HEK293 (cell line): ENCODE measurements at regions not wholly inside any gene's neighbourhood (a gene's known extent, or its start where the extent isn't known, plus 50 kb on each side); places are given as distances from the start of the nearest gene placed in this dataset.

Experiments used
- CTCF ChIA-PET: fragments of 350-600 bp; formaldehyde crosslinking; extraction: SDS; loops from one replicate; lab custom pipeline; 2021; ENCODE audit warnings: antibody characterized with exemption; lab: Yijun Ruan, JAX
- POLR2A ChIA-PET: fragments of 300-600 bp; formaldehyde crosslinking; extraction: SDS; loops from one replicate; lab custom pipeline; 2020; ENCODE audit warnings: antibody characterized with exemption, inconsistent platforms; lab: Yijun Ruan, JAX
- H3K27ac ChIP-seq: fragments of 200-500 bp; sonication (Bioruptor generic); 2 replicates; pipeline ENCODE4 v1.5.1; 2014; ENCODE audit warnings: low read depth, low read length, control low read depth, inconsistent platforms; ENCODE audit errors: extremely low read depth
- H3K36me3 ChIP-seq, 2 experiments: fragments of 200-500 bp in 1 of 2; sonication (Bioruptor generic) in 1 of 2; 1 replicate in 1 of 2; 2 replicates in 1 of 2; pipeline ENCODE4 v1.5.1; 2014 to 2017; ENCODE audit warnings: inconsistent platforms in 2 of 2, low read length in 2 of 2; ENCODE audit not compliant: control insufficient read depth in 2 of 2, insufficient read depth in 1 of 2
- H3K4me1 ChIP-seq: fragments of 200-500 bp; sonication (Bioruptor generic); 2 replicates; pipeline ENCODE4 v1.5.1; 2014; ENCODE audit warnings: mild to moderate bottlenecking, low read length, inconsistent platforms; ENCODE audit not compliant: control insufficient read depth, insufficient read depth
- H3K4me3 ChIP-seq: 2 replicates; pipeline ENCODE4 v1.5.1; 2011; ENCODE audit warnings: low read depth, mild to moderate bottlenecking, control low read depth, low read length, moderate library complexity
- H3K9me3 ChIP-seq: fragments of 200-500 bp; sonication (Bioruptor generic); 2 replicates; pipeline ENCODE4 v1.5.1; 2014; ENCODE audit warnings: low read depth, low read length, inconsistent platforms; ENCODE audit not compliant: control insufficient read depth, insufficient read depth
- OSR2 ChIP-seq: fragments of 450-650 bp; formaldehyde crosslinking; IDR thresholded peaks from 2 replicates; pipeline ENCODE4 v1.5.1; 2016; ENCODE audit warnings: missing biosample characterization, missing genetic modification characterization
- TCF7L2 ChIP-seq: IDR thresholded peaks from 2 replicates; pipeline ENCODE4 v1.6.1; 2011; ENCODE audit warnings: low read depth, mild to moderate bottlenecking, inconsistent platforms, low read length, moderate library complexity, borderline replicate concordance
- ZEB2 ChIP-seq: fragments of 450-650 bp; formaldehyde crosslinking; IDR thresholded peaks from 2 replicates; pipeline ENCODE4 v1.5.1; 2016; ENCODE audit warnings: missing biosample characterization, missing genetic modification characterization
- ZFP69B ChIP-seq: fragments of 450-650 bp; formaldehyde crosslinking; IDR thresholded peaks from 2 replicates; pipeline ENCODE4 v1.5.1; 2016; ENCODE audit warnings: missing biosample characterization, missing genetic modification characterization
- ZIC2 ChIP-seq: fragments of 450-650 bp; formaldehyde crosslinking; IDR thresholded peaks from 2 replicates; pipeline ENCODE4 v1.5.1; 2016; ENCODE audit warnings: missing biosample characterization, missing genetic modification characterization
- ZNF132 ChIP-seq: fragments of 450-650 bp; formaldehyde crosslinking; IDR thresholded peaks from 2 replicates; pipeline ENCODE4 v1.5.1; 2017; ENCODE audit warnings: missing biosample characterization, missing genetic modification characterization, borderline replicate concordance
- ZNF155 ChIP-seq: fragments of 450-650 bp; formaldehyde crosslinking; IDR thresholded peaks from 2 replicates; pipeline ENCODE4 v1.5.1; 2016; ENCODE audit warnings: missing biosample characterization, missing genetic modification characterization
- ZNF157 ChIP-seq: fragments of 450-650 bp; formaldehyde crosslinking; IDR thresholded peaks from 2 replicates; pipeline ENCODE4 v1.5.1; 2016; ENCODE audit warnings: missing biosample characterization, missing genetic modification characterization
- ZNF223 ChIP-seq: fragments of 450-650 bp; formaldehyde crosslinking; IDR thresholded peaks from 2 replicates; pipeline ENCODE4 v1.5.1; 2016; ENCODE audit warnings: missing biosample characterization, missing genetic modification characterization
- ZNF23 ChIP-seq: fragments of 450-650 bp; formaldehyde crosslinking; IDR thresholded peaks from 2 replicates; pipeline ENCODE4 v1.5.1; 2016; ENCODE audit warnings: missing biosample characterization, missing genetic modification characterization, borderline replicate concordance
- ZNF302 ChIP-seq: fragments of 450-650 bp; formaldehyde crosslinking; IDR thresholded peaks from 2 replicates; pipeline ENCODE4 v1.5.1; 2016; ENCODE audit warnings: missing biosample characterization, missing genetic modification characterization, low read depth
- ZNF398 ChIP-seq: fragments of 450-650 bp; formaldehyde crosslinking; IDR thresholded peaks from 2 replicates; pipeline ENCODE4 v1.5.1; 2017; ENCODE audit warnings: missing biosample characterization, missing genetic modification characterization
- ZNF423 ChIP-seq: fragments of 450-650 bp; formaldehyde crosslinking; IDR thresholded peaks from 2 replicates; pipeline ENCODE4 v1.5.1; 2016; ENCODE audit warnings: missing biosample characterization, missing genetic modification characterization
- ZNF510 ChIP-seq: fragments of 450-650 bp; formaldehyde crosslinking; IDR thresholded peaks from 2 replicates; pipeline ENCODE4 v1.5.1; 2018; ENCODE audit warnings: mild to moderate bottlenecking, missing genetic modification characterization, missing biosample characterization; ENCODE audit not compliant: insufficient replicate concordance
- ZNF544 ChIP-seq: fragments of 450-650 bp; formaldehyde crosslinking; IDR thresholded peaks from 2 replicates; pipeline ENCODE4 v1.5.0; 2017; ENCODE audit warnings: missing biosample characterization, missing genetic modification characterization
- ZNF580 ChIP-seq: fragments of 450-650 bp; formaldehyde crosslinking; IDR thresholded peaks from 2 replicates; pipeline ENCODE4 v1.5.1; 2016; ENCODE audit warnings: missing biosample characterization, missing genetic modification characterization
- ZNF623 ChIP-seq: fragments of 450-650 bp; formaldehyde crosslinking; IDR thresholded peaks from 2 replicates; pipeline ENCODE4 v1.5.1; 2016; ENCODE audit warnings: missing biosample characterization, missing genetic modification characterization
- ZSCAN23 ChIP-seq: fragments of 450-650 bp; formaldehyde crosslinking; IDR thresholded peaks from 2 replicates; pipeline ENCODE4 v1.5.1; 2016; ENCODE audit warnings: missing biosample characterization, missing genetic modification characterization
- ZSCAN5A ChIP-seq: fragments of 450-650 bp; formaldehyde crosslinking; IDR thresholded peaks from 2 replicates; pipeline ENCODE4 v1.5.1; 2016; ENCODE audit warnings: missing biosample characterization, missing genetic modification characterization
- TF ChIP-seq, protein P1 (sequence below): fragments of 450-650 bp; formaldehyde crosslinking; IDR thresholded peaks from 2 replicates; pipeline ENCODE4 v1.5.1; 2016; ENCODE audit warnings: missing biosample characterization, missing genetic modification characterization
- TF ChIP-seq, protein P2 (sequence below): fragments of 450-650 bp; formaldehyde crosslinking; IDR thresholded peaks from 2 replicates; pipeline ENCODE4; 2016; ENCODE audit warnings: missing biosample characterization, missing genetic modification characterization
- TF ChIP-seq, protein P3 (sequence below): fragments of 450-650 bp; formaldehyde crosslinking; IDR thresholded peaks from 2 replicates; pipeline ENCODE4 v1.5.1; 2016; ENCODE audit warnings: missing biosample characterization, missing genetic modification characterization
- TF ChIP-seq, protein P4 (sequence below): fragments of 450-650 bp; formaldehyde crosslinking; IDR thresholded peaks from 2 replicates; pipeline ENCODE4 v1.5.1; 2016; ENCODE audit warnings: missing biosample characterization, missing genetic modification characterization
- TF ChIP-seq, protein P5 (sequence below): fragments of 450-650 bp; formaldehyde crosslinking; optimal IDR thresholded peaks from 2 replicates; pipeline ENCODE3; 2016; ENCODE audit warnings: missing biosample characterization, mild to moderate bottlenecking, missing genetic modification characterization

GRCh38 chr20:24254480-24254879 lies 214.9 kb upstream of the SYNDIG1 start:
- H3K4me1 ChIP-seq: no peaks in the 10 kb centered on the region
- CTCF ChIA-PET: interaction anchor here (0.6 kb wide), 1 partner anchor 404 kb away, joined by 3 read pairs; no protein-coding TSS in a partner anchor

DNA sequence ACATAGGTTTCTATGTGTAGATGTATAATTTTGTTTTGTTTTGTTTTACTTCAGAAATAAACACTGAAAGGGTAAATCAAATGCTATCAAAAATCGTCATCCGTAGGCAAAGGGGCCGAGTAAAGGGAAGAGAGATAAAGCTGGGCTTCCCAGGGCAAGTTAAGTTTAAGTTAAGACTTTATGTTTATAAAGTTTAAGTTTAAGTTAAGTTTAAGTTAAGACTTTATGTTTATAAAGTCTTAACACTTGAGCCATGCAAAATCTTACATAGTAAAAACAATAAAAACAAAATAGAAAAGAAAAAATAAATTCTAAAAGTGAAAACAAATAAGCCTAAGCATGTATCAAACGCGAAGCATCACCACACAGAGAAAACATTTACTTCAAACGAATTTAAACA lies 216.1 kb upstream of the SYNDIG1 start:
- POLR2A ChIA-PET: no interaction called here

More at GRCh38 chr20:24254480-24254879, 214.9 kb upstream of the SYNDIG1 start:
- H3K27ac ChIP-seq: no peak overlapping the region
- TF ChIP-seq ZNF157 (tag by site-specific recombination) (no peak), TCF7L2 (no peak), OSR2 (no peak), ZNF132 (no peak), ZNF580 (tag by site-specific recombination) (no peak), ZSCAN5A (tag by site-specific recombination) (no peak), ZNF623 (tag by site-specific recombination) (no peak), ZSCAN23 (tag by site-specific recombination) (no peak), ZNF510 (tag by site-specific recombination) (no peak), ZNF23 (no peak), ZNF398 (tag by site-specific recombination) (no peak), ZFP69B (tag by site-specific recombination) (no peak), ZNF155 (tag by site-specific recombination) (no peak), ZNF544 (tag by site-specific recombination) (no peak), ZNF223 (tag by site-specific recombination) (no peak)
- TF ChIP-seq, protein P1, sequence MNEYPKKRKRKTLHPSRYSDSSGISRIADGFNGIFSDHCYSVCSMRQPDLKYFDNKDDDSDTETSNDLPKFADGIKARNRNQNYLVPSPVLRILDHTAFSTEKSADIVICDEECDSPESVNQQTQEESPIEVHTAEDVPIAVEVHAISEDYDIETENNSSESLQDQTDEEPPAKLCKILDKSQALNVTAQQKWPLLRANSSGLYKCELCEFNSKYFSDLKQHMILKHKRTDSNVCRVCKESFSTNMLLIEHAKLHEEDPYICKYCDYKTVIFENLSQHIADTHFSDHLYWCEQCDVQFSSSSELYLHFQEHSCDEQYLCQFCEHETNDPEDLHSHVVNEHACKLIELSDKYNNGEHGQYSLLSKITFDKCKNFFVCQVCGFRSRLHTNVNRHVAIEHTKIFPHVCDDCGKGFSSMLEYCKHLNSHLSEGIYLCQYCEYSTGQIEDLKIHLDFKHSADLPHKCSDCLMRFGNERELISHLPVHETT: no peak
- TF ChIP-seq, protein P2, sequence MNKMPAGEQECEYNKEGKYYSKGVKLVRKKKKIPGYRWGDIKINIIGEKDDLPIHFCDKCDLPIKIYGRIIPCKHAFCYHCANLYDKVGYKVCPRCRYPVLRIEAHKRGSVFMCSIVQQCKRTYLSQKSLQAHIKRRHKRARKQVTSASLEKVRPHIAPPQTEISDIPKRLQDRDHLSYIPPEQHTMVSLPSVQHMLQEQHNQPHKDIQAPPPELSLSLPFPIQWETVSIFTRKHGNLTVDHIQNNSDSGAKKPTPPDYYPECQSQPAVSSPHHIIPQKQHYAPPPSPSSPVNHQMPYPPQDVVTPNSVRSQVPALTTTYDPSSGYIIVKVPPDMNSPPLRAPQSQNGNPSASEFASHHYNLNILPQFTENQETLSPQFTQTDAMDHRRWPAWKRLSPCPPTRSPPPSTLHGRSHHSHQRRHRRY (tag by site-specific recombination): no peak
- H3K9me3 ChIP-seq: no peaks in the 10 kb centered on the region
- H3K4me3 ChIP-seq: no peak overlapping the region
- POLR2A ChIA-PET: no interaction called here
- H3K36me3 ChIP-seq: no peaks in the 10 kb centered on the region

GRCh38 chr20:24245094-24245493 lies 224.3 kb upstream of the SYNDIG1 start:
- POLR2A ChIA-PET: no interaction called here
- TF ChIP-seq, protein P3, sequence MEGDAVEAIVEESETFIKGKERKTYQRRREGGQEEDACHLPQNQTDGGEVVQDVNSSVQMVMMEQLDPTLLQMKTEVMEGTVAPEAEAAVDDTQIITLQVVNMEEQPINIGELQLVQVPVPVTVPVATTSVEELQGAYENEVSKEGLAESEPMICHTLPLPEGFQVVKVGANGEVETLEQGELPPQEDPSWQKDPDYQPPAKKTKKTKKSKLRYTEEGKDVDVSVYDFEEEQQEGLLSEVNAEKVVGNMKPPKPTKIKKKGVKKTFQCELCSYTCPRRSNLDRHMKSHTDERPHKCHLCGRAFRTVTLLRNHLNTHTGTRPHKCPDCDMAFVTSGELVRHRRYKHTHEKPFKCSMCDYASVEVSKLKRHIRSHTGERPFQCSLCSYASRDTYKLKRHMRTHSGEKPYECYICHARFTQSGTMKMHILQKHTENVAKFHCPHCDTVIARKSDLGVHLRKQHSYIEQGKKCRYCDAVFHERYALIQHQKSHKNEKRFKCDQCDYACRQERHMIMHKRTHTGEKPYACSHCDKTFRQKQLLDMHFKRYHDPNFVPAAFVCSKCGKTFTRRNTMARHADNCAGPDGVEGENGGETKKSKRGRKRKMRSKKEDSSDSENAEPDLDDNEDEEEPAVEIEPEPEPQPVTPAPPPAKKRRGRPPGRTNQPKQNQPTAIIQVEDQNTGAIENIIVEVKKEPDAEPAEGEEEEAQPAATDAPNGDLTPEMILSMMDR (tag by site-specific recombination): no peak
- TF ChIP-seq, protein P4, sequence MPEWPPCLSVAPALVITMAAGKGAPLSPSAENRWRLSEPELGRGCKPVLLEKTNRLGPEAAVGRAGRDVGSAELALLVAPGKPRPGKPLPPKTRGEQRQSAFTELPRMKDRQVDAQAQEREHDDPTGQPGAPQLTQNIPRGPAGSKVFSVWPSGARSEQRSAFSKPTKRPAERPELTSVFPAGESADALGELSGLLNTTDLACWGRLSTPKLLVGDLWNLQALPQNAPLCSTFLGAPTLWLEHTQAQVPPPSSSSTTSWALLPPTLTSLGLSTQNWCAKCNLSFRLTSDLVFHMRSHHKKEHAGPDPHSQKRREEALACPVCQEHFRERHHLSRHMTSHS (tag by site-specific recombination): no peak
- TF ChIP-seq ZEB2 (tag by site-specific recombination) (no peak), ZIC2 (tag by site-specific recombination) (no peak), ZNF423 (tag by site-specific recombination) (no peak)
- TF ChIP-seq, protein P5, sequence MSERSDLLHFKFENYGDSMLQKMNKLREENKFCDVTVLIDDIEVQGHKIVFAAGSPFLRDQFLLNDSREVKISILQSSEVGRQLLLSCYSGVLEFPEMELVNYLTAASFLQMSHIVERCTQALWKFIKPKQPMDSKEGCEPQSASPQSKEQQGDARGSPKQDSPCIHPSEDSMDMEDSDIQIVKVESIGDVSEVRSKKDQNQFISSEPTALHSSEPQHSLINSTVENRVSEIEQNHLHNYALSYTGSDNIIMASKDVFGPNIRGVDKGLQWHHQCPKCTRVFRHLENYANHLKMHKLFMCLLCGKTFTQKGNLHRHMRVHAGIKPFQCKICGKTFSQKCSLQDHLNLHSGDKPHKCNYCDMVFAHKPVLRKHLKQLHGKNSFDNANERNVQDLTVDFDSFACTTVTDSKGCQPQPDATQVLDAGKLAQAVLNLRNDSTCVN (tag by site-specific recombination): no peak

More for the DNA sequence above, 216.1 kb upstream of the SYNDIG1 start:
- H3K4me1 ChIP-seq: no peaks in the 10 kb centered on the region
- TF ChIP-seq ZNF302 (tag by site-specific recombination): no peak
- TF ChIP-seq, all 188 proteins: peak for 0
- Histone ChIP-seq H3K27ac (no peak overlapping the region), H3K9me3 (no peaks in the 10 kb centered on the region), H3K4me3 (no peak overlapping the region), H3K36me3 (no peaks in the 10 kb centered on the region)
- CTCF ChIA-PET: no interaction called here

More at GRCh38 chr20:24245094-24245493, 224.3 kb upstream of the SYNDIG1 start:
- Histone ChIP-seq H3K27ac (no peak overlapping the region), H3K4me1 (no peaks in the 10 kb centered on the region), H3K9me3 (no peaks in the 10 kb centered on the region), H3K4me3 (no peak overlapping the region), H3K36me3 (no peaks in the 10 kb centered on the region)
- CTCF ChIA-PET: no interaction called here
